K562 (cell line): ENCODE measurements at regions not wholly inside any gene's neighbourhood (a gene's known extent, or its start where the extent isn't known, plus 50 kb on each side); places are given as distances from the start of the nearest gene placed in this dataset.

Experiments
- ATAC-seq: fragments of 200-7000 bp; cut with Tn5 transposase; 3 replicates; pipeline ENCODE4 v1.9.1; 2020; ENCODE audit warnings: moderate library complexity
- BruUV-seq: library from RNA; stranded (reverse); fragments of 400-500 nt; replicated peaks from 2 replicates; lab custom pipeline; 2021; lab: Mats Ljungman, UMichigan
- CTCF ChIA-PET: fragments of 300-600 bp; formaldehyde crosslinking; extraction: SDS; loops from one replicate; lab custom pipeline; 2021; ENCODE audit warnings: low intra/inter-chr PET ratio; lab: Yijun Ruan, JAX
- POLR2A ChIA-PET: fragments of 300-600, 350-650 bp; sonication (Branson Sonifier 250); formaldehyde crosslinking; extraction: SDS; loops from one replicate; lab custom pipeline; 2021; ENCODE audit warnings: antibody characterized with exemption, inconsistent platforms; lab: Yijun Ruan, JAX
- DNase-seq, 4 experiments: peaks; one replicate each; pipeline versions ENCODE4 v3.0.0 to v3.0.0-alpha.2; 2011 to 2018; ENCODE audit warnings: low spot score in 3 of 4, mixed read lengths in 3 of 4; ENCODE audit errors: extremely low read depth in 1 of 4
- FAIRE-seq: peaks from 2 replicates; lab custom pipeline; 2011; peaks lifted over from hg19 to GRCh38; lab: Jason Lieb, UNC
- H2AFZ ChIP-seq: 2 replicates; pipeline ENCODE4 v1.6.0; 2011; ENCODE audit warnings: low read depth, low read length, control low read depth, inconsistent platforms
- H3K27ac ChIP-seq: fragments of 200-600 bp; 3 replicates; pipeline ENCODE4 v1.8.0; 2011; ENCODE audit warnings: low read depth, mild to moderate bottlenecking, control low read depth, inconsistent platforms, low read length, moderate library complexity, mixed read lengths; ENCODE audit errors: extremely low read depth
- H3K27me3 ChIP-seq, 2 experiments: fragments of 300-600 bp in 1 of 2; 2 replicates in 1 of 2; 3 replicates in 1 of 2; pipeline versions ENCODE4 v1.6.0 to v1.8.0; 2011; ENCODE audit warnings: inconsistent platforms in 2 of 2, low read length in 2 of 2, mild to moderate bottlenecking in 1 of 2, mixed read lengths in 1 of 2, moderate library complexity in 1 of 2; ENCODE audit not compliant: control insufficient read depth in 2 of 2, insufficient read depth in 2 of 2
- H3K36me3 ChIP-seq: fragments of 300-600 bp; 3 replicates; pipeline ENCODE4 v1.8.0; 2011; ENCODE audit warnings: mild to moderate bottlenecking, low read length, inconsistent platforms; ENCODE audit not compliant: control insufficient read depth, insufficient read depth
- H3K4me1 ChIP-seq, 2 experiments: fragments of 200-600 bp in 1 of 2; replicated peaks in 1 of 2; 2 replicates in 1 of 2; 3 replicates in 1 of 2; pipeline versions ENCODE4 v1.5.1 to v1.8.0; 2011; ENCODE audit warnings: inconsistent platforms in 2 of 2, low read length in 2 of 2, mild to moderate bottlenecking in 1 of 2, mixed read lengths in 1 of 2, moderate library complexity in 1 of 2; ENCODE audit not compliant: control insufficient read depth in 2 of 2, insufficient read depth in 2 of 2
- H3K4me2 ChIP-seq: 2 replicates; pipeline ENCODE4 v1.6.1; 2011; ENCODE audit warnings: low read length, control low read depth, inconsistent platforms, mixed read lengths; ENCODE audit not compliant: insufficient read depth
- H3K4me3 ChIP-seq: fragments of 200-600 bp; sonication (generic), shearing (Covaris generic); 2 replicates; pipeline ENCODE4 v1.5.1; 2016; ENCODE audit warnings: control low read depth, inconsistent platforms
- H3K79me2 ChIP-seq: fragments of 200-600 bp; 3 replicates; pipeline ENCODE4 v1.8.0; 2011; ENCODE audit warnings: low read length, inconsistent platforms; ENCODE audit not compliant: control insufficient read depth, insufficient read depth
- H3K9ac ChIP-seq, 2 experiments: 2 replicates each; pipeline versions ENCODE4 v1.6.0 to v1.6.1; 2011; ENCODE audit warnings: low read depth in 2 of 2, low read length in 2 of 2, control low read depth in 1 of 2, inconsistent platforms in 1 of 2, mild to moderate bottlenecking in 1 of 2, mixed read lengths in 1 of 2; ENCODE audit not compliant: insufficient read depth in 1 of 2
- H3K9me1 ChIP-seq: one replicate; pipeline ENCODE4 v1.6.0; 2011; ENCODE audit warnings: inconsistent platforms, mild to moderate bottlenecking, low read length, moderate library complexity; ENCODE audit not compliant: control insufficient read depth, insufficient read depth
- H3K9me3 ChIP-seq: replicated peaks from 2 replicates; pipeline ENCODE4 v1.5.1; 2011; ENCODE audit warnings: low read depth, low read length, inconsistent platforms; ENCODE audit not compliant: control insufficient read depth, insufficient read depth
- H4K20me1 ChIP-seq: replicated peaks from 2 replicates; pipeline ENCODE4 v1.6.1; 2011; ENCODE audit warnings: low read length, inconsistent platforms, mixed read lengths; ENCODE audit not compliant: control insufficient read depth, insufficient read depth
- CTCF ChIP-seq, 3 experiments: IDR thresholded peaks in 2 of 3; conservative IDR thresholded peaks in 1 of 3; 2 replicates each; pipeline ENCODE4 v1.5.1; 2011 to 2012; ENCODE audit warnings: low read length in 3 of 3, mild to moderate bottlenecking in 3 of 3, control low read depth in 2 of 3, improper control_type of control experiment in 1 of 3, inconsistent platforms in 1 of 3, low read depth in 1 of 3, mixed read lengths in 1 of 3, moderate library complexity in 1 of 3; ENCODE audit not compliant: insufficient read depth in 2 of 3
- DNMT1 ChIP-seq: fragments of 450-650 bp; IDR thresholded peaks from 2 replicates; pipeline ENCODE4 v1.6.1; 2016; ENCODE audit warnings: antibody characterized with exemption, mild to moderate bottlenecking
- ESRRA ChIP-seq: fragments of 450-650 bp; IDR thresholded peaks from 2 replicates; pipeline ENCODE4 v1.6.1; 2014; ENCODE audit warnings: low read depth, mild to moderate bottlenecking, moderate library complexity, borderline replicate concordance
- MTF1 ChIP-seq: fragments of 250-450 bp; sonication (Bioruptor Pico); IDR thresholded peaks from 2 replicates; pipeline ENCODE4 v1.9.0; 2021; ENCODE audit warnings: moderate library complexity, mild to moderate bottlenecking, inconsistent platforms, borderline replicate concordance
- NFIX ChIP-seq: fragments of 250-450 bp; sonication (Bioruptor Pico); IDR thresholded peaks from 2 replicates; pipeline ENCODE4 v1.4.0; 2020; ENCODE audit warnings: low read depth, mild to moderate bottlenecking, moderate library complexity
- NFRKB ChIP-seq: fragments of 450-650 bp; IDR thresholded peaks from 2 replicates; pipeline ENCODE4 v1.6.1; 2016; ENCODE audit warnings: low read depth
- NFXL1 ChIP-seq: fragments of 450-650 bp; formaldehyde crosslinking; IDR thresholded peaks from 2 replicates; pipeline ENCODE4 v1.4.0; 2021; ENCODE audit warnings: mild to moderate bottlenecking
- SMC3 ChIP-seq: conservative IDR thresholded peaks from 2 replicates; pipeline ENCODE4 v1.6.1; 2011; ENCODE audit warnings: low read depth, low read length, improper control_type of control experiment; ENCODE audit not compliant: insufficient read depth
- SRSF7 ChIP-seq: fragments of 200-400 bp; formaldehyde crosslinking; optimal IDR thresholded peaks from 2 replicates; pipeline ENCODE3; 2017; ENCODE audit warnings: mild to moderate bottlenecking, low read depth, low read length
- UBTF ChIP-seq, 2 experiments: IDR thresholded peaks; 2 replicates each; pipeline ENCODE4 v1.6.1; 2012; ENCODE audit warnings: improper control_type of control experiment in 2 of 2, low read depth in 2 of 2, low read length in 2 of 2, borderline replicate concordance in 1 of 2
- WGBS: fragments of 100-300 bp; shearing (Covaris generic); methylation state at CpG from one replicate; pipeline ENCODE4 v1.1.6; 2016; ENCODE audit warnings: low coverage, mixed read lengths; ENCODE audit not compliant: insufficient coverage; ENCODE audit errors: missing lambda C conversion rate; 5-methylcytosine and 5-hydroxymethylcytosine counted together
- in situ Hi-C: fragments of 300-500 bp; cut with MboI; formaldehyde crosslinking; loops from 4 replicates; pipeline ENCODE4 v1.15.0; 2018; ENCODE audit warnings: inconsistent platforms, mixed read lengths
- intact Hi-C: fragments of 100-400 bp; cut with micrococcal nuclease; formaldehyde crosslinking; loops from 2 replicates; pipeline ENCODE4 v1.14.2; 2022
- TF ChIP-seq, protein P1 (sequence below): sonication (generic); formaldehyde crosslinking; IDR thresholded peaks from 2 replicates; pipeline ENCODE4 v1.8.0; 2022; ENCODE audit warnings: mild to moderate bottlenecking, missing genetic modification reagents

- TF ChIP-seq CTCF (IDR thresholded peaks at IDR 0.05 in 2 of 3, conservative IDR thresholded peaks at IDR 0.05 in 1 of 3; ENCODE audit: insufficient read depth in 2 of 3, low read depth in 1 of 3, low read length in 3 of 3), result peak; percentile 81 to 85 (median 83)
- TF ChIP-seq, protein P1, sequence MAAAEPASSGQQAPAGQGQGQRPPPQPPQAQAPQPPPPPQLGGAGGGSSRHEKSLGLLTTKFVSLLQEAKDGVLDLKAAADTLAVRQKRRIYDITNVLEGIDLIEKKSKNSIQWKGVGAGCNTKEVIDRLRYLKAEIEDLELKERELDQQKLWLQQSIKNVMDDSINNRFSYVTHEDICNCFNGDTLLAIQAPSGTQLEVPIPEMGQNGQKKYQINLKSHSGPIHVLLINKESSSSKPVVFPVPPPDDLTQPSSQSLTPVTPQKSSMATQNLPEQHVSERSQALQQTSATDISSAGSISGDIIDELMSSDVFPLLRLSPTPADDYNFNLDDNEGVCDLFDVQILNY, result no peak
- peak; percentile 91 for TF ChIP-seq SMC3
- TF ChIP-seq NFRKB, result no peak
Observed at GRCh38 chr10:116796910-116797513, 52.3 kb upstream of the ENO4 start (continued).

DNA sequence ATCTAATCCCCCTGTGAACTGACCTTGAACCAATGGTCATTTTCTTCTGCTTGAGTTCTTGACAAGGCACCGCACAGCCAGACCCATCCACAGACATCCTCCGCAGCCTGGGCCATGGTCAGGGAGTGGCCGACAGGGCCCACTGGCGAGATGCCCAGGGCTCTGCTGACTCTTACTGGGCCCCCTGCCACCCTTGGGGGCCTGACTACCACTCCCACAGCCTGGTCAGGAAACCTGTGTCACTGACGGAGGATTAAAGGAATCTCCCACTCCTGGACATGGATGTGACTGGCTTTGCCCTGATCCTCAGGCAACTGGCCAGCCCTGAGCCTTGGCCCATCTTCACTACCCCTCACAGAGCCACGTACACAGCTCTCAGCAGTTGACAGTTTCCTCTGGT, 50.4 kb upstream of the ENO4 start:
- Histone ChIP-seq H4K20me1 (no peaks in the 10 kb centered on the region), H3K4me2 (no peak overlapping the region), H3K36me3 (no peaks in the 10 kb centered on the region), H3K9me3 (no peaks in the 10 kb centered on the region), H3K79me2 (no peaks in the 10 kb centered on the region), H3K9me1 (no peaks in the 10 kb centered on the region), H3K27ac (no peak overlapping the region), H3K4me1 (no peaks in the 10 kb centered on the region), H3K27me3 (peaks cover 0 to 30% of the 10 kb centered on the region in 2 experiments; a peak in 2 of 5 replicates), H3K4me3 (no peak overlapping the region), H2AFZ (no peak overlapping the region), H3K9ac (no peak overlapping the region)
- FAIRE-seq (no peak), DNase-seq (no peak), ATAC-seq (no peak)
- intact Hi-C loops, result loop anchor here (5.0 kb wide), 1 partner anchor 273 kb away; no protein-coding TSS in a partner anchor
- in situ Hi-C loops, result loop anchor here (25.0 kb wide), 1 partner anchor 112 kb away; no protein-coding TSS in a partner anchor
- 3% methylated on average over 6 of the region's 6 CpGs for WGBS
- ChIA-PET POLR2A (no interaction called here), CTCF (interaction anchor here (1.4 kb wide), 1 partner anchor 378 kb away, joined by 4 read pairs; no protein-coding TSS in a partner anchor)
- no TSS peak for BruUV-seq
- TF ChIP-seq SRSF7, result no peak
- no peak for TF ChIP-seq NFXL1
- TF ChIP-seq ESRRA, result no peak
- no peak for TF ChIP-seq UBTF (IDR thresholded peaks at IDR 0.05; ENCODE audit: borderline replicate concordance in 1 of 2, low read depth in 2 of 2, low read length in 2 of 2)
- TF ChIP-seq MTF1 (CRISPR knock-in tag), result no peak
- no peak for TF ChIP-seq DNMT1
- no peak for TF ChIP-seq NFIX (CRISPR knock-in tag)
